ENCODE measurements at regions not wholly inside any gene's neighbourhood (a gene's known extent, or its start where the extent isn't known, plus 50 kb on each side); places are given as distances from the start of the nearest gene placed in this dataset.
"Not testable (repeated sequence)": the region's sequence is repeated elsewhere in the genome, so short reads cannot be mapped to it uniquely, and the experiment has no call there.

DNA sequence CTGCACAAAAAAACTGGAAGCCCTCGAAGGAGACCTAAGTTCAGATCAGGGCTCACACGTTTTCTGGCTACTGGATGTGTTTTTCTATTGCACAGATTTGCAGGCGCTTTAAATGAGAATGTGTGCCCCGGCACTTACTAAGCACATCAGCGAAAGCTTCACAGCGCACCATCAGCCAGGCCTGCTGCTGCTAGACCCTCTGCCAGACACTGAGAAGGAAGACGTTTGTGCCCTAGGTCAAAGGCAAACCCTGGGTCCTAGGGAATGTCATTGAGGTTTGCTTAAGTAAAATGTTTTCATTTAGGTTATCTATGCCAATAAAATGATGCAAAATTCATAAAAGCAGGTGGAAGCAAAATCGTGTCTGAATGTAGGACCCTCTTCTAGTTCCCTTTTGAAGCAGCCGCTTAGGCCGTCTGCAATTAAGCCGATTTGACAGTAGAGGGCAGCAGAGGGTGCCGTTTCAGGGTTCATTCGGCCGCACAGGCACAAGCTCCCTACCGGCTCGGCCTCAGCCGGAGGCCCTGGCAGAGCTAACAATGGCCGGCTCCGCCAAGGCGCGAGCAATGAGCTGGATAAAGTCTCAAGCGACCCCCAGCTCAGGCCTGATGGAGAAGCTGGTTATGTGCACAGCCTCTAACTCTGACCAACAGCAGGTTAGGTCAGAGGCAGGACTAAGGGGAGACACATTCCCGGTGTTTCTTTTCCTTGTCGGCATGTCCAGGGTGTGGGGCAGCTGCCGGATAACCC, 107.2 kb upstream of the FOXA2 start:
- DNase-seq (ENCODE audit: low spot score), result peak; percentile 40

DNA sequence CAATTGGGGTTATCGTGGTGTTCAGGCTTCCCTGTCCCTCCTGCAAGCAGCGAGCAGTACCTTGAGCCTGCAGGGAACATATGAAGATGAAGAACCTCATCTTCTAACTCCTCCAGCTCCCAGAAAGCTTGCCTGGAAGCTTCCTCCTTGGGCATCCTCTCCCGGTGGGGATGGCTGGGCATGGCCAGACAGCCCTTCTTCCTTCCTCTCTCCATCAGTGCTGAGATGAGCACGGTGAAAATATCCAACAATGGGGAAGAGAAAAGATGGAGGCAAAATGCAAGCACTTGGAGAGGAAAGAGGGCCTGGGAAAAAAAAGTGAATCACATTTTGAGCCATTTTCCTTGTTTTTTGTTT, 107.7 kb upstream of the FOXA2 start:
- DNase-seq (ENCODE audit: low spot score), result no peak

DNA sequence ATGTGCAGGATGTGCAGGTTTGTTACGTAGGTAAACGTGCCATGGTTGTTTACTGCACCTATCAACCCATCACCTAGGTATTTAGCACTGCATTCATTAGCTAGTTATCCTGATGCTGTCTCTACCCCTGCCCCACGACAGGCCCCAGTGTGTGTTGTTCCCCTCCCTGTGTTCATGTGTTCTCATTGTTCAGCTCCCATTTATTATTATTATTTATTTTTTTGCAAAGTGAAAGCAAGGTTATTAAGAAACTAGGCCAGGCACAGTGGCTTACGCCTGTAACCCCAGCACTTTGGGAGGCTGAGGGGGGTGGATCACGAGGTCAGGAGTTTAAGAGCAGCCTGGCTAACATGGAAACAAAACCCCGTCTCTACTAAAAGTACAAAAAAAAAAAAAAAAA, 108.2 kb upstream of the FOXA2 start:
- DNase-seq (ENCODE audit: low spot score), result not testable (repeated sequence)

DNA sequence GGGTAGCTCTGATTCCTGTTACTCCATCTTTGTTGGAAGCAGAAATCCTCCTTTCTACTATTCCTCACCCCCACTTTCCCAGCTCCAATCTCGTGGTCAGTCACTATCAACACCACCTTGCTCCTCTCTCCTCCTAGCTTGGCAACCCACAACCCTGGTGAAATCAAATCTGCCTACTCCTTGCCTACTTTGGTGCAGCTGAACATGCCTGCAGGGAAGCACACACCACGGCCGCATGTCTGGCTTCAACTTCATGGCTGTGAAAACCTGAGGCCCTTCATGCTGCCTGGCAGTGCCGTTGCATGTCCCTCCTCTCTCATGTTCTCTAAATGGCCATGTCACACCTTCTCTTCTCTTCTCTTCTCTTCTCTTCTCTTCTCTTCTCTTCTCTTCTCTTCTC, 112.4 kb upstream of the FOXA2 start:
- no peak for DNase-seq (ENCODE audit: low spot score)

DNA sequence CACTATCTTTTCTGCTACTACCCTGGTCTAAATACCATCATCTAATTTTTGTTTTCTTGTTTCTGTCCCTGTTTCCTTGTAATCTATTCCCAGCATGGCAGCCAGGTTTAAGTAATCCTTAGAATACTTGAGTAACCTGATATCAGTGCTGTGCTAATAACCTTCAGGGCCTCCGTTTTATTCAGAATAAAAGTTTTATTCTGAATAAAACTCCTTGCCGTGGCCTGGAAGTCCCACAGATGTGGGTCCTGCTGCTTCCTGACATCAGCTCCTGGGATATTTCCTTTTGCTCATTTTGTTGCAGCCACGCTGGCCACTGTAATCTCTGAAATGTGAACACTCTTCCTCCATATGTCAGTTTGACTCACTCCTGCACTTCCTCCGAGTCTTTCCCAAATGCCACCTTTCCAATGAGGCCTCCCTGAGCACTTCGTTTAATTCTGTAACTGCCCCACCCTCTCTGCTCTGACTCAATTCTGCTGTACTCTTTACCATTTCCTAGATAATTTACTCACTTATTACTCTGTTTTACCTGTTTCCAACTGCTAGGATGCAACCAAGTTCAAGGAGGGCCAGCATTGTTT, 114.0 kb upstream of the FOXA2 start:
- no peak for DNase-seq (ENCODE audit: low spot score)

DNA sequence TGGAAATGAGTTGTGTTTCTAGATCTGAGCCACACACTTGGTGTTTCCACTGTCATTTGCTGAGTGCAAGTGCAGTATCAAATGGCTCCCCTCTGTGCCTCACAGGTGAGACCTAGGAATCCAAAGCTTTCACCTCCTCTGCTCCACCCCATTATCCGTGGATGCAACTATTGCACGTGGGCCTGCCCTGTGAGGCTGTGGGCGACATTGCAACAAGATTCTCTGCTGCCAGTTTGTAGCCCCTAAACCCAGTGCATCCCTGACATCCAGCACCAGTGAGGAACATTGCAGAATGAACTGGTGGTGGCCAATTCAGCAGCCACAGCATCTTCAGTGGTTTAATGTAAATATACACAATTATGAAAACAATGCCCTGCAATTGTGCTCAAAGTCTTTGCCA, 115.0 kb upstream of the FOXA2 start:
- DNase-seq (ENCODE audit: low spot score), result no peak

DNA sequence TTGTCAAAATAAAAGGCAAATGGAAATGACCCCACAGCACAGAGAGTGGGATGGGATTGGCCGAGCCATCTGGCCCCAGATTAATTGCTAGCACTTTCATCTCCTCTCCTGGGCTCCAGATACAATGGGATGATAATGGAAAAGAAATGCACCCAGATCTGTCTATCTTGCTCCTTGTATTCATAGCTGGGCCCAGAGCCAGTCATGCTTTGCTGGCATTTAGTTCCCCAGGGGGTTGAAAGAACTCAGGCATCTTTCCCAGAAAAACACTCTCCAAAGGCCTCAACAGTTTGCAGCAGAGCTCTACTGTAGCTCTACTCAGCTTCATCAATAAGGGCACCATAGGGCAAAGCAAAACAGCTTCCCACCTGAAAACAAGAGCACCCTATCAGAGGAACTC, 116.0 kb upstream of the FOXA2 start:
- DNase-seq (ENCODE audit: low spot score), result no peak

DNA sequence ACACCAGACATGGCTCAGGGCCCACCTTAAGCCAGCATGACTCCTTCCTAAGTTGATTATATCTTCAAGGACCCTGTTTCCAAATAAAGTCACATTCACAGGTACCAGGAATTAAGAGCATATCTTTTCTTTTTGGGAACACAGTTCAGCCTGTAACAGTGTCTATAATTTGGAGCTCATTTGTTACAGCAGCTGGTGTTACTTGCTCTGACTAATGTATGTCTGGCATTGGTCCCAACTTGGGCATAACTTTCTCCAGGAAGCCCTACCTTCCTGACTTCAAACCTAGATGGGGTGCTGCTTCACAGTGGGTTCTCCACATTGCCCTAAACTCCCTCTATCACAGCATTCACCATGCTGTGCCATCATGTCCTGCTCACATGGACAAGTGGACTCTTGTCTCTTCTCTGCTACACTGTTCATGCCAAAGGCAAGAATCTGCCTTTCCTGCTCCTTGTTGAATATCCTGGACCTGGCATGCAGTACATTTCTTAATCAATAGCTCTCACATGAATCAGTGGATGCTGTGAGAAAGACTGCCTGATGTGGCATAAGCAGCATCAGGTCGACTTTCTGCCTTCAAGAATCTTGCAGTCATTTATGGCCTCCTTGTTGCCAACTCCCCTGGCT, 117.4 kb upstream of the FOXA2 start:
- DNase-seq (ENCODE audit: low spot score), result no peak

DNA sequence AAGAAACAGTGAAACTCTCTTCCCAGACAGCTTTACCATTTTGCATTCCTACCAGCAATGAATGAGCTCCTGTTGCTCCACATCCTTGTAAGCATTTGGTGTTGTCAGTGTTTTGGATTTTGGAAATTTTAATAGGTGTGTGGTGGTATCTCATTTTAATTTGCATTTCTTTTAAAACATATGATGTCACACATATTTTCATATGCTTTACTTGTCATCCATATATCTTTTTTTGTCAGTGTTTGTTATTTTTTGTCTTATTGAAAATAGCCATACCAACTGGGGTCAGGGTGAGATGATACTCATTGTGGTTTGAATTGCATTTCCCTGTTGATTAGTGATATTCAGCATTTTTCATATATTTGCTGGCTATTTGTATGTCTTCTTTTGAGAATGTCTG, 119.5 kb upstream of the FOXA2 start:
- no peak for DNase-seq (ENCODE audit: low spot score)

DNA sequence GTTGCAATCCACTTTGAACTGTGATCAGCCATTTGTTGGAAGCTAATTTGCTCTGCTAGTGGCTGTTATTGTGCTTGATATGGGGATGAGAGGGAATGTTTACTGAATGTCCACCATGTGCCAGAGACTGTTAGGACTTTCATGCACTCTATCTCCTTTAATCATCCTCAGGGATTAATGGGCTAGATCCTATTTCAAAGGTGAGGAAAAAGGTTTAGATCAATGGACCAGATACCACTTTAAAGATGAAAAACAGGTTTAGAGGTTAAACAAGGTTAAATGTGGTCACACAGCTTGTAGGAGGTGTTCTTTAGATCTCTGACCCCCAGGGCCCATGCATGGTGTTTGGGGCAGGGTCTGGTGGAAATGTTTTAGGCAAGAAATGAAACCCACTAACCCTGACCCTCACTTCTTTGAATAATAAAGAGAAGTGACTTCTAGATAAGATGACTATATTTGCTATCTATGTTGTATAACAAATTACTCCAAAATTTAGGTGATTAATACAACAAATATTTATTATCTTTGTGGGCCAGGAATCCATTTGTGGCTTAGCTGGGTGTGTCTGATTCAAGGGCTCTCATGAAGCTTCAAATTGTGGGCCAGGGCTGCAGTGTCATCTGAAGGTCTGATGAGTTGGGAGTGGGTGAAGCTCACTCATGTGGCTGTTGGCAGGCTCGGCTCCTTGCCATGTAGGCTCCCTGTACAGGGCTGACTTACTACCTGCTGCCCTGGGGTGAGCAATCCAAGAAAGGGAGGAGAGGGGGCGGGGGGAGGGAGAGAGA, 127.8 kb upstream of the FOXA2 start:
- no peak for DNase-seq (ENCODE audit: low spot score)

DNA sequence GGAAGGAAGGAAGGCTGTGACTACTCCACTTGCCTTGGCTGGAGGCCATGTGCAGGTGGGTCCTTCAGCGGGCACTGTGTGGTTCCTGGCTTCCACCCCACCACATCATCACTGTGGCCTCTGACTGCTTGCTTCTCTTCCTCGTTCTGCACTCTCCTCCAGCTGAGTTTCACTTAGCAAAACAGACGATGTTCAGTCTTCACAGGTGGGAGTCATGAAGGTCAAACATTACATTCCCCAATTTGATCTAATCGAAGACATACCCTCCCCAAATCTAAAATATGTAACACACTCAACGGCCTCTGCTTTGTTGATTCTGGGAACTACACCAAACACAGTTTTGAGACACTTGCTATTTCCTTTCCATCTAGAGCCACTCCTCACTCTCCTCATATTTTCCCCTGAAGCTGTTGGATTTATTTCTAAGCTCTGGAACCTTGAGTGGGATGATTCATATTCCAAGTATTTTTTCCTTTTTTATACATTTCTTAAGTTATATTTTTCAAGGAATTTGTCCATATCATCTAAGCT, 132.5 kb upstream of the FOXA2 start:
- DNase-seq (ENCODE audit: low spot score), result no peak

DNA sequence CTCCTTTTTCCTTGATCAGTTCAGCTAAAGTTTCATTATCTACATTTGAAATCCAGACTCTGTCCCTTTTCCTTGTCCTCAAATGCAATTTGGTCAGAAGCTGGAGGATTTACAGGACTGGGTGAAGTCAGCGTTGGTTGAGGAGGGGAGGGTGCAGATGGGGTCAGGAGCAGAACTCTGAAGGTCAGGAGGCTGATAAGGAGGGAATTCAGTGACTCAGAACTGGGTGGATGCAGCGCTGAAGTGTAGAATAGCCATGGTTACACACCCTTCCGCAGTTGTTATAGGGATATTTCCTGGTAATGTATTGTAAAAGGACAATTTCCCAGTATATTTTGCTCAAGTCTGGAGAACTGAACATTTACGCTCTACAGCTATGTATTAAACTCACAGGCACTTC, 133.1 kb upstream of the FOXA2 start:
- DNase-seq (ENCODE audit: low spot score), result no peak

DNA sequence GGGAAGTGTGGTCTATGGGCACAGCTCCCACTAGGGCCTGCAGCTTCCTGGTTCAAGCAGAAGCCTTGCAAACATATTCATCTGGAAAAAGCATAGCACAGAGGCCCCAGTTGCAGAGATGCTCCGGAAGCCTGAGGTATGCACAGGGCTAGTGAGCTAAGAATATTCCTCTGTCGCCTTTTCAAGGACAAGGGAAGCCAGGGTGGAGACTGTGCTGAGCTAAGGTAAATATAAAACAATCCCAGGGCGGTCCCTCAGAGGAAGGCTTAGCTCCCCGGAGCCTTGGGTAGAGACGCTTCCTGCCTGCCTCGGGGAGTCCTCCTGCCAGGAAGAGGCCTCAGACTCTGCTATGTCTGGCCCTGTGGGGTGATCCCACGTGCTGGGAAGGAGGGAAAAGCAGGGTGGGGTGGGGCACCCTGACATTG, 134.8 kb upstream of the FOXA2 start:
- DNase-seq (ENCODE audit: low spot score), result no peak

DNA sequence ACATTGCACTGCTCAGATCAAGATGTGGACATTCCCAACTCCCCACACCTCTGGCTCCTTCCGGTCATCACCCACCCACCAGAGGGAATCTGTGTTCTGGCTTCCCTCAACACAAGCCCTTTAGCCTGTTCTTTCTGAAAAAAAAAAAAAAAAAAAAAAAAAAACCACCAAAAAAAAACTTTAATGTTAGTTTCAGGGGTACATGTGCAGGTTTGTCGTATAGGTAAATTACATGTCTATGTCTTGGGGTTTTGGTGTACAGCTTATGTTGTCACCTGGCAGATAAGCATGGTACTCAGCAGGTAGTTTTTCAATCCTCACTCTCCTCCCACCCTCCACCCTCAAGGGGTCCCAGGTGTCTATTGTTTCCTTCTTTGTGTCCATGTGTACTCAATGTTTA, 135.8 kb upstream of the FOXA2 start:
- no peak for DNase-seq (ENCODE audit: low spot score)

DNA sequence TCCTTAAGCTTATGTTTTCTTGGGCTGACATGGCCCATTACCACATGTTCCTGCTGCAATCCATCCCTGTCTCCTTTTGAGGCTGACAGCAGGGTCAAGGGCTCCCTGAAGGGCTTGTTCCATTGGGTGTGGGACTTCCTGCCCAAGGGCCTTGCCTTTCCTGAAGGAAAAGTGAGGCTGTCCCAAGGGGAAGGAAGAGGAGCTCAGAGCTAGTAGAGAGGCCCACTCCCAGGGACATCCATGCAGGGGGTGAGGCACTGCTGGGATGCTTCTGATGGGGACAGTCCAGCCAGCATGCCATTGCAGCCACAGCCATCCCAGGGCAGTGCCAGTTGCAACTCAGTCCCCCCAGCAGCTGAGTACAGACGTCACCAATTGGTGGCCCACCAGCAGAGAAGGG, 138.4 kb upstream of the FOXA2 start:
- DNase-seq (ENCODE audit: low spot score), result no peak

DNA sequence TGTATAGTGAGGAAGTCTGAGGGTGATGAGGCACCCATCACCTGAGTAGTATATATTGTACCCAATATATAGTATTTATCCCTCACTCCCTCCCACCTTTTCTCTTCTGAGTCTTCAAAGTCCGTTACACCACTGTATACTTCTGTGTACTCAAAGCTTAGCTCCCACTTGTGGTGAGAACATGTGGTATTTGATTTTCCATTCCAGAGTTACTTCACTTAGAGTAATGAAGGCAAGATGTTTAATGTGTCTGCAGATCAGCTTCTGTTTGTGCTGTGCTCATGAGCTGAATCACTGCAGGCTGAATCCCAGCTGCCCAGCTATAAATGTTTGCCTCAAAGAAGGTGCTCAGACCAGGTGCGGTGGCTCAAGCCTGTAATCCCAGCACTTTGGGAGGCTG, 139.3 kb upstream of the FOXA2 start:
- no peak for DNase-seq (ENCODE audit: low spot score)

DNA sequence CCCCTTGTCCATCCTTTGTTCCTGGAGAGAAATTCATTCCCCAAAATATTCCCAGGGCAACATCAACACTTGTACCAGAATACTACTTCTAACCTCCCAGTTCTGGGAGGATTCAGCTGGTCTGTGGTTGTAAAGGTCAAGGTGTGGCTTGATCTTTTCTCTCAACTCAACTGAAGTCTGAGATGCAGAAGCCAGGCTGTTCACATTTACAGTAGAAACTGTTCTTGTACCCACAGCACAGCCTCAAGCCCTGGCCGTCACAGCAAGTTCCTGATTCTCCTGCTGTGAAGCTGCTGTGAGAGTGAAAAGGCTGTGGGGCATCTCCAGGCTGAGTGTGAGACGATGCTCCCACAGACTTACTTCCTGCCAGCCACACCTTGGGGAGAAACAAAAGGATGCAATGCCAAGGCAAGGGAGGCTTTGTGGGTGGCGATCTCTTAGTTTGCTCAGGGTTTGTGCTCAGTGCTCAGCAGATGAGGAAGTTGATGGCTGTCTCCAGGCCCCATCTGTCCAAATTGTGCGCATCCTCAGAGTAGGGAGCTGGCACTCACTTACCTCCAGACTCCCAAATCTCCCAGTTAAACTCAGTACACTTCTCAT, 143.9 kb upstream of the FOXA2 start:
- no peak for DNase-seq (ENCODE audit: low spot score)

DNA sequence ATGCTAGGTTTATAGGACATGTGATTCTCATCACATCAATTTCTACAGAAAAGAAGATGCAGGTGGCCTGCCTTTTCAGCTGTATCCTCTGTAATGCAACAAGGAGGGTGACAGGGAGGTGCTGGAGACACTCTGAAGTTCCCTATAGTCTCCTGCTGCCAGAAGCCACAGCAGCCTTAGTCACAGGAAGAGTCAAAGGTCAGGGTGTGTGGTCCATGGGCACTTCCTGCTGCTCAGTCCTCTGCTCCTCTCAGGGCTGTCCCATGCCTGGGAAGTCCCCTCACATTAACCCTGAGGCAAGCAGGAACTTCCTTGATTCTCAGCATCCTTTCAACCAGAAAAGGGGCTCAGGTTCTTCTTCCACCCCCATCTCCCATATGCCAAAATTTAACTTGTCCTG, 144.8 kb upstream of the FOXA2 start:
- DNase-seq (ENCODE audit: low spot score), result no peak

DNA sequence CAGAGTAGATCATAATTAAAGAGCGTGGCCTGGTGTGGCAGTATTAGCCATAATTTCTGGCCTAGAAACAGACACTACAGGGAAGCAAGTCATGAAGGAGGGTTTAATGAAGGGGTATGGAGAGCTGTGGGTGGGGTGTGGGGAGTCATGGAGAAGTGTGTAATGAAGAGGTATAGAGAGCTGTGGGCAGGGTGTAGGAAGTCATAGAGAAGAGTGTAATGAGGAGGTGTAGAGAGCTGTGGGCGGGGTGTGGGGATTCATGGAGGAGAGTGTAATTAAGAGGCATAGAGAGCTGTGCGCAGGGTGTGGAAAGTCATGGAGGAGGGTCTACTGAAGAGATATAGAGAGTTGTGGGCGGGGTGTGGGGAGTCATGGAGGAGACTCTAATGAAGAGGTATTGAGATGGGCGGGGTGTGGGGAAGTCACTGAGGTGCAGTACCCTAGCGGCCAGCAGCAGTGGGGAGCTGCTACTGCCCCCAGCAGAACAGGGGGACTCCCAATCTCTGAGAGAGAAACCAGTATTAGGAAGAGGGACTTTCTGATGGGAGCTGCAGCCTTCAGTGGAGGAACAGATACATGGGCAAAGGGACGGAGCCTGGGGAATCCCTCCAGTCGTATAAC, 145.4 kb upstream of the FOXA2 start:
- DNase-seq (ENCODE audit: low spot score), result no peak

DNA sequence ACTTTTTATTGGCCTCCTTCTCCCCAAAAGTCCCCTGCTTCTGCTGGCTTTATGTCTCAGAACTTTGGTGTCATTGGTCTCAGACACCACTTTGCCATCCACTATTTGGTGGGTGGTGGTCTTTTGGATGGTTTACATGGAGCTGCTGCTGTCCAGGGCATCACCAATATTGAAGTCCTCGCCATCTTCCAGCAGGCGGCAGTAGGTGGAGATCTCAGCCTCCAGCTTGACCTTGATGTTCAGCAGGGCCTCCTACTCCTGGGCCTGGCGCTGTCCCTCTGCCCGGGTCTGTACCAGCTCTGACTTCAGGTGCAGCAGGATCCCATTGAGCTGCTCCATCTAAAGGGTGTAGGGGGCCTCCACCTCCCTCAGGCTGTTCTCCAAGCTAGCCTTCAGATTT, 148.4 kb upstream of the FOXA2 start:
- DNase-seq (ENCODE audit: low spot score), result no peak

DNA sequence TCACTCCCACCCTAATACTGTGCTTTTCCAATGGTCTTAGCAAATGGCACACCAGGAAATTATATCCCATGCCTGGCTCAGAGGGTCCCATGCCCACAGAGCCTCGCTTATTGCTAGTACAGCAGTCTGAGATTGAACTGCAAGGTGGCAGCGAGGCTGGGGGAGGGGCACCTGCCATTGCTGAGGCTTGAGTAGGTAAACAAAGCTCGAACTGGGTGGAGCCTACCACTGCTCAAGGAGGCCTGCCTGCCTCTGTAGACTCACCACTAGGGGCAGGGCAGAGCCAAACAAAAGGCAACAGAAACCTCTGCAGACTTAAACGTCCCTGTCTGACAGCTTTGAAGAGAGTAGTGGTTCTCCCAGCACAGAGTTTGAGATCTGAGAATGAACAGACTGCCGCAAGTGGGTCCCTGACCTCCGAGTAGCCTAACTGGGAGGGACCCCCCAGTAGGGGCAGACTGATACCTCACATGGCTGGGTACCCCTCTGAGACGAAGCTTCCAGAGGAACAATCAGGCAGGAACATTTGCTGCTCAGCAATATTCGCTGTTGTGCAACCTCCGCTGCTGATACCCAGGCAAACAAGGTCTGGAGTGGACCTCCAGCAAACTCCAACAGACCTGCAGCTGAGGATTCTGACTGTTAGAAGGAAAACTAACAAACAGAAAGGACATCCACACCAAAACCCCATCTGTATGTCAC, 150.7 kb upstream of the FOXA2 start:
- not testable (repeated sequence) for DNase-seq (ENCODE audit: low spot score)

Data from CD4-positive, alpha-beta T cell treated with Interleukin-2 at 100 ng/mL for 4 hours (primary cell).